ENCODE measurements at regions not wholly inside any gene's neighbourhood (a gene's known extent, or its start where the extent isn't known, plus 50 kb on each side); places are given as distances from the start of the nearest gene placed in this dataset.

GRCh38 chr6:135631821-135632220 is 134.3 kb upstream of the AHI1 start:
- TF ChIP-seq CTCF (IDR thresholded peaks at IDR 0.05; ENCODE audit: control insufficient read depth, insufficient read depth, low read depth, low read length, missing control alignments) = no peak
- DNase-seq (ENCODE audit: low read depth) = no peak

DNA sequence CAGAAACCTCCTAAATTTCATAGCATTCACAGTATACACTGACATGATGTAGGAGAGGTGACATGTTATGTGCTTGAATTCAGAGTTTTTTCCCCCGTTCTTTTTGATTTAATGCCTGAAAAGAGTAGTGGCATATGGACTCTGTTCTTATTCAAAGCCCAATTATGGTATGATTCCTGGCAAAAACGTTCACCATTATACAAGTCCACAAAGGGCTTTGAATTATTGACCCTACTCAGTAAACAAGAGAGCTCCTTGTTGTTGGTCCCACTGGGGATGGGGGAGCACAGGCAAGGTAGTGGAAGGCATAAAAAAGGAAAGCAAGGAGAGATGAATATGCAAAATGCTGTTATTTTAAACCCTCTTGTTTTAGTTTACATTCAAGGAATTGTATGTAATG is 136.0 kb upstream of the AHI1 start:
- no peak overlapping the region for H3K4me3 ChIP-seq (ENCODE audit: control insufficient read depth, low read depth, low read length)
- DNase-seq (ENCODE audit: low read depth) = no peak
- TF ChIP-seq CTCF (IDR thresholded peaks at IDR 0.05; ENCODE audit: control insufficient read depth, insufficient read depth, low read depth, low read length, missing control alignments) = no peak

More at GRCh38 chr6:135631821-135632220, 134.3 kb upstream of the AHI1 start:
- H3K4me3 ChIP-seq (ENCODE audit: control insufficient read depth, low read depth, low read length) = no peak overlapping the region

DNA sequence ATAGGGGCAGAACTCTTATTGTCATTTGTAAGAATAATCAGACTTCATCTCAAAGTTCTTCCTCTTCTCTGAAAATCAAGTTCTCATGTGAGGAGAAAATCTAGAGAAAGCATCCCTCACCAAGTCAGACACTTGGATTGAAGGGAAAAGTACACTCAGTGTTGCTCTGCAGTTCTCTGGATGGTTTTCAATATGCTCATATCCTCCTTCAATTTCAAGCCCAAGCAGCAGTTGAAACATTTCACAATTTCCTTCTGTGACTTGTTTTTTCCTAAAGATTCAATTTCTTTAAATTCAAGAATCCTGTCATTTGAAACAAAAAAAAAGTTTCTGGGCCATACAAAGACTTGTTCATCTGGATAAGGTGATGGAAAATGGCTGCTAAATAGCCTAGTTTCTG is 140.2 kb upstream of the AHI1 start:
- TF ChIP-seq CTCF (IDR thresholded peaks at IDR 0.05; ENCODE audit: control insufficient read depth, insufficient read depth, low read depth, low read length, missing control alignments) = no peak
- DNase-seq (ENCODE audit: low read depth) = no peak
- no peak overlapping the region for H3K4me3 ChIP-seq (ENCODE audit: control insufficient read depth, low read depth, low read length)

- no peak overlapping the region for H3K4me3 ChIP-seq (ENCODE audit: control insufficient read depth, low read depth, low read length)
- DNase-seq (ENCODE audit: low read depth) = no peak
- TF ChIP-seq CTCF (IDR thresholded peaks at IDR 0.05; ENCODE audit: control insufficient read depth, insufficient read depth, low read depth, low read length, missing control alignments) = no peak
These were observed 140.6 kb upstream of the AHI1 start for GRCh38 chr6:135638108-135638507.

- no peak overlapping the region for H3K4me3 ChIP-seq (ENCODE audit: control insufficient read depth, low read depth, low read length)
- DNase-seq (ENCODE audit: low read depth) = no peak
- no peak for TF ChIP-seq CTCF (IDR thresholded peaks at IDR 0.05; ENCODE audit: control insufficient read depth, insufficient read depth, low read depth, low read length, missing control alignments)
These were observed 142.5 kb upstream of the AHI1 start for GRCh38 chr6:135640048-135640447.

DNA sequence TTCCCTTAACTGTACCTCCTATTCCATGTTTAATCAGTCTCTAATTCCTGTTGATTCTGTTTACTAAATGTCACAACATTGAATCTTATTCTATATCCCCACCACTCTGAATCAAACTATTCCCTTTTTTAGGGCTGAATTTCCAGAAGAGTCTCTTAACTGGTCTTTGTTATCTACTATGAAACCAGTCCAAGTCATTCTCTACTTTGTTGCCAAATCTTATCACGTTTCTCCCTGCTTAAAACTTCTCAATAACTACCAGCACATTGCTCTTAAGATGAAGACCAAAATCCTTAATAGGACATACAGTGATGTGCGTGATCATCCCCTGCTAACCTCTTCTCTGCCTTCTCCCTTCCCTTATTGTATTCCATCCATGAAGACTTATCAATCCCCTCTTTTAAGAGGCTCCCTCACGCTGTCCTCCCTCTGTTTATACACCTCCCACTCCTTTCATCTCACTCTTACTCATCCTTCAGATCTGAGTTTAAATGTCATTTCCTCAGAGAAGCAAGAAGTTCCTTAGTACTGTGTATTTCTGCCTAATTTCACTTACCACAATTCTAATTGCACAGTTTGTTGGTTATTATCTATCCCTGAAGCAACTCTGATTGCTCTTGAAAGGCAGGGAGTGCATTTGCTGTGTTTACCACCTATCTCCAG is 143.0 kb upstream of the AHI1 start:
- no peak overlapping the region for H3K4me3 ChIP-seq (ENCODE audit: control insufficient read depth, low read depth, low read length)
- TF ChIP-seq CTCF (IDR thresholded peaks at IDR 0.05; ENCODE audit: control insufficient read depth, insufficient read depth, low read depth, low read length, missing control alignments) = no peak
- no peak for DNase-seq (ENCODE audit: low read depth)
